ENCODE measurements at regions not wholly inside any gene's neighbourhood (a gene's known extent, or its start where the extent isn't known, plus 50 kb on each side); places are given as distances from the start of the nearest gene placed in this dataset.

- no peak for DNase-seq
Observed at GRCh38 chr13:111971891-111972780, 94.8 kb upstream of the SOX1 start.

GRCh38 chr13:111973186-111973585 lies 93.8 kb upstream of the SOX1 start:
- no peak for DNase-seq

GRCh38 chr13:111973605-111974340 lies 93.2 kb upstream of the SOX1 start:
- no peak for DNase-seq

- DNase-seq: no peak
Observed at GRCh38 chr13:111974341-111974640, 92.7 kb upstream of the SOX1 start.

GRCh38 chr13:111975539-111976473 lies 91.1 kb upstream of the SOX1 start:
- no peak for DNase-seq

- DNase-seq: no peak
Observed at GRCh38 chr13:111976474-111977178, 90.3 kb upstream of the SOX1 start.

GRCh38 chr13:111977179-111977506 lies 89.8 kb upstream of the SOX1 start:
- DNase-seq: no peak

GRCh38 chr13:111978546-111978945 lies 88.4 kb upstream of the SOX1 start:
- no peak for DNase-seq

GRCh38 chr13:111980146-111980929 lies 86.6 kb upstream of the SOX1 start:
- no peak for DNase-seq

GRCh38 chr13:111981006-111981405 lies 85.9 kb upstream of the SOX1 start:
- no peak for DNase-seq

- no peak for DNase-seq
Observed at GRCh38 chr13:111981446-111982165, 85.3 kb upstream of the SOX1 start.

- DNase-seq: no peak
Observed at GRCh38 chr13:111984349-111984748, 82.6 kb upstream of the SOX1 start.

- no peak for DNase-seq
Observed at GRCh38 chr13:111990362-111990761, 76.6 kb upstream of the SOX1 start.

GRCh38 chr13:111992911-111993310 lies 74.0 kb upstream of the SOX1 start:
- DNase-seq: no peak

GRCh38 chr13:111993691-111994090 lies 73.3 kb upstream of the SOX1 start:
- DNase-seq: no peak

GRCh38 chr13:111994578-111994977 lies 72.4 kb upstream of the SOX1 start:
- no peak for DNase-seq

GRCh38 chr13:111999352-111999751 lies 67.6 kb upstream of the SOX1 start:
- no peak for DNase-seq

GRCh38 chr13:112000888-112001287 lies 66.1 kb upstream of the SOX1 start:
- no peak for DNase-seq

- no peak for DNase-seq
Observed at GRCh38 chr13:112001571-112001970, 65.4 kb upstream of the SOX1 start.

GRCh38 chr13:112003396-112003795 lies 63.6 kb upstream of the SOX1 start:
- DNase-seq: no peak

- no peak for DNase-seq
Observed at GRCh38 chr13:112003941-112004340, 63.0 kb upstream of the SOX1 start.
